ENCODE measurements at regions not wholly inside any gene's neighbourhood (a gene's known extent, or its start where the extent isn't known, plus 50 kb on each side); places are given as distances from the start of the nearest gene placed in this dataset.

- intact Hi-C loops (cut with micrococcal nuclease) (no loop called here), in situ Hi-C loops (cut with MboI; ENCODE audit: low sequenced_read_pairs) (no loop called here), dilution Hi-C loops (cut with HindIII; ENCODE audit: low sequenced_read_pairs, unreplicated experiment) (no loop called here)
- Histone ChIP-seq H3K18ac (ENCODE audit: low read depth, low read length) (no peak overlapping the region), H3K14ac (replicated peaks; ENCODE audit: low read depth, low read length) (no peak overlapping the region), H2BK15ac (ENCODE audit: low read depth, low read length) (no peak overlapping the region), H3K4me3 (ENCODE audit: insufficient read depth, low read depth, low read length) (no peak overlapping the region), H3K9ac (ENCODE audit: low read depth, low read length) (no peak overlapping the region), H3K23ac (ENCODE audit: low read depth, low read length) (no peak overlapping the region), H3K9me1 (ENCODE audit: insufficient read depth, low read length) (no peaks in the 10 kb centered on the region), H2AK5ac (ENCODE audit: low read depth, low read length) (no peak overlapping the region), H2AK9ac (replicated peaks; ENCODE audit: low read depth, low read length, poor library complexity) (no peak overlapping the region), H3K9me3 (ENCODE audit: control insufficient read depth, insufficient read depth, low read length) (no peaks in the 10 kb centered on the region), H3K79me1 (ENCODE audit: low read depth in 1 of 2, low read length in 2 of 2) (no peaks in the 10 kb centered on the region), H3K4me1 (ENCODE audit: control insufficient read depth, insufficient read depth, low read length) (no peaks in the 10 kb centered on the region), H3K27ac (ENCODE audit: insufficient read depth, low read length) (no peak overlapping the region), H3K4ac (ENCODE audit: low read depth, low read length) (no peak overlapping the region), H2BK5ac (ENCODE audit: low read depth, low read length, poor library complexity, severe bottlenecking) (no peak overlapping the region), H2BK20ac (ENCODE audit: low read depth, low read length) (no peak overlapping the region), H4K8ac (ENCODE audit: low read depth in 2 of 2, low read length in 2 of 2) (no peak overlapping the region), H2AFZ (replicated peaks; ENCODE audit: low read length, poor library complexity) (no peak overlapping the region), H3K36me3 (ENCODE audit: control insufficient read depth, insufficient read depth, low read length) (no peaks in the 10 kb centered on the region), H3K4me2 (ENCODE audit: low read depth, low read length) (no peak overlapping the region), H4K5ac (ENCODE audit: low read depth, low read length) (no peak overlapping the region), H3K56ac (ENCODE audit: extremely low read depth, insufficient read depth, low read length) (no peak overlapping the region), H4K91ac (ENCODE audit: insufficient read depth, low read depth, low read length) (no peak overlapping the region), H2BK120ac (ENCODE audit: low read depth, low read length) (no peak overlapping the region), H4K20me1 (ENCODE audit: insufficient read depth, low read length) (no peaks in the 10 kb centered on the region), H3K27me3 (ENCODE audit: control insufficient read depth, insufficient read depth, low read length) (peaks cover 3% of the 10 kb centered on the region; the same call in 1 of the 2 replicates)
- ChIA-PET POLR2A (ENCODE audit: unreplicated experiment) (no interaction called here), CTCF (no interaction called here)
- WGBS, 2 experiments (ENCODE audit: extremely low coverage in 2 of 2, insufficient read length in 1 of 2), result no CpG with 5 or more reads among the region's 5 CpGs
- no peak for ATAC-seq (ENCODE audit: low read depth)
- no TSS peak for BruUV-seq (replicated peaks)
- DNase-seq, result no peak
- TF ChIP-seq BHLHE40 (IDR thresholded peaks at IDR 0.05; ENCODE audit: low read depth, low read length) (no peak), CTCF (conservative IDR thresholded peaks at IDR 0.05; ENCODE audit: low read depth, low read length) (no peak)
Measured at GRCh38 chr6:125529061-125529460, 220.4 kb upstream of the HEY2 start.
